Astrocyte of the cerebellum (primary cell): ENCODE measurements at regions not wholly inside any gene's neighbourhood (a gene's known extent, or its start where the extent isn't known, plus 50 kb on each side); places are given as distances from the start of the nearest gene placed in this dataset.

Experiments
- DNase-seq: peaks from one replicate; pipeline ENCODE4 v3.0.0-alpha.2; 2011; ENCODE audit warnings: low read depth
- H3K4me3 ChIP-seq: 2 replicates; pipeline ENCODE4 v1.5.1; 2011; ENCODE audit warnings: mild to moderate bottlenecking, low read depth, low read length, moderate library complexity
- CTCF ChIP-seq: IDR thresholded peaks from 2 replicates; pipeline ENCODE4 v1.5.1; 2012; ENCODE audit warnings: low read length, low read depth, moderate library complexity, mild to moderate bottlenecking; ENCODE audit errors: missing control alignments
- in situ Hi-C: cut with HindIII; loops from 2 replicates; pipeline ENCODE4 v1.10.0; 2017; ENCODE audit warnings: low sequenced_read_pairs

GRCh38 chr1:4973341-4973740, 318.9 kb downstream of the AJAP1 start:
- no peak for TF ChIP-seq CTCF
- no peak for DNase-seq
- in situ Hi-C loops, result no loop called here

GRCh38 chr1:4972761-4973320, 318.4 kb downstream of the AJAP1 start:
- no peak for DNase-seq
- TF ChIP-seq CTCF, result no peak
- no peak overlapping the region for H3K4me3 ChIP-seq
- in situ Hi-C loops, result no loop called here

More at GRCh38 chr1:4973341-4973740, 318.9 kb downstream of the AJAP1 start:
- H3K4me3 ChIP-seq, result no peak overlapping the region

GRCh38 chr1:4971666-4972065, 317.3 kb downstream of the AJAP1 start:
- DNase-seq, result no peak
- TF ChIP-seq CTCF, result no peak
- H3K4me3 ChIP-seq, result no peak overlapping the region
- in situ Hi-C loops, result no loop called here

- in situ Hi-C loops, result no loop called here
Measured at GRCh38 chr1:4970532-4970931, 316.1 kb downstream of the AJAP1 start.

GRCh38 chr1:4969556-4970129, 315.2 kb downstream of the AJAP1 start:
- no peak for TF ChIP-seq CTCF
- in situ Hi-C loops, result no loop called here
- H3K4me3 ChIP-seq, result no peak overlapping the region
- DNase-seq, result no peak

More at GRCh38 chr1:4970532-4970931, 316.1 kb downstream of the AJAP1 start:
- H3K4me3 ChIP-seq, result no peak overlapping the region
- TF ChIP-seq CTCF, result no peak
- no peak for DNase-seq

- in situ Hi-C loops, result no loop called here
- no peak for DNase-seq
- no peak overlapping the region for H3K4me3 ChIP-seq
- no peak for TF ChIP-seq CTCF
Measured at GRCh38 chr1:4965346-4966075, 311.1 kb downstream of the AJAP1 start.
